Thyroid gland (tissue), 4 donors: ENCODE measurements at regions not wholly inside any gene's neighbourhood (a gene's known extent, or its start where the extent isn't known, plus 50 kb on each side); places are given as distances from the start of the nearest gene placed in this dataset.

Experiments
- POLR2A ChIP-seq, 2 donors: fragments of 450-650 bp; IDR thresholded peaks; one replicate each; pipeline ENCODE4 v1.6.1; 2017; ENCODE audit warnings: antibody characterized with exemption in 2 of 2, mild to moderate bottlenecking in 2 of 2, moderate library complexity in 1 of 2
- TF ChIP-seq, protein P1 (sequence below), 6 experiments: fragments of 200-600 bp in 3 of 6; fragments of 450-650 bp in 3 of 6; sonication (generic) in 3 of 6; IDR thresholded peaks; one replicate each; pipeline ENCODE4 v1.5.1; 2016 to 2019; ENCODE audit warnings: antibody characterized with exemption in 6 of 6, mild to moderate bottlenecking in 2 of 6, inconsistent platforms in 1 of 6, moderate library complexity in 1 of 6

DNA sequence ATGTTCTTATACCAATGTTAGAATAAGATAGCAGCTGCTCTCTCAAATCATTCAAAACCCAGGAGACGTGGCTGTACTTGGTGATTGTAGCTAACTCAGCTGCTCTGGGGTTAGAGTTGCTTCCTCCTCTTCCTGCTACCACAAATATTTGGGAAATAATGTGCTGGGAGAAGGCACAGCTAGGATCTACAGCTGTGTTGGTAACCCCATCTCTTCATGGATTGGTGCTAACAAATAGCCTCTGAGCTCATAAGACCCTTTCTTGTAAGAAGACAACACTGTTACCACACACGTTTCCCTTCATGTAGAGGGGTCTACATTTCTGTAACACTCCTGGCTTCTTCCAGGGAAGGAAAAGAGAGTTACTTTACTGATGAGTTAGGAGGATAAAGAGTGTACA lies 911.0 kb upstream of the CITED2 start:
- no peak for TF ChIP-seq POLR2A (IDR thresholded peaks at IDR 0.05)
- TF ChIP-seq, protein P1, sequence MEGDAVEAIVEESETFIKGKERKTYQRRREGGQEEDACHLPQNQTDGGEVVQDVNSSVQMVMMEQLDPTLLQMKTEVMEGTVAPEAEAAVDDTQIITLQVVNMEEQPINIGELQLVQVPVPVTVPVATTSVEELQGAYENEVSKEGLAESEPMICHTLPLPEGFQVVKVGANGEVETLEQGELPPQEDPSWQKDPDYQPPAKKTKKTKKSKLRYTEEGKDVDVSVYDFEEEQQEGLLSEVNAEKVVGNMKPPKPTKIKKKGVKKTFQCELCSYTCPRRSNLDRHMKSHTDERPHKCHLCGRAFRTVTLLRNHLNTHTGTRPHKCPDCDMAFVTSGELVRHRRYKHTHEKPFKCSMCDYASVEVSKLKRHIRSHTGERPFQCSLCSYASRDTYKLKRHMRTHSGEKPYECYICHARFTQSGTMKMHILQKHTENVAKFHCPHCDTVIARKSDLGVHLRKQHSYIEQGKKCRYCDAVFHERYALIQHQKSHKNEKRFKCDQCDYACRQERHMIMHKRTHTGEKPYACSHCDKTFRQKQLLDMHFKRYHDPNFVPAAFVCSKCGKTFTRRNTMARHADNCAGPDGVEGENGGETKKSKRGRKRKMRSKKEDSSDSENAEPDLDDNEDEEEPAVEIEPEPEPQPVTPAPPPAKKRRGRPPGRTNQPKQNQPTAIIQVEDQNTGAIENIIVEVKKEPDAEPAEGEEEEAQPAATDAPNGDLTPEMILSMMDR (IDR thresholded peaks at IDR 0.05), result no peak
